ENCODE measurements at regions not wholly inside any gene's neighbourhood (a gene's known extent, or its start where the extent isn't known, plus 50 kb on each side); places are given as distances from the start of the nearest gene placed in this dataset.

GRCh38 chrY:8388512-8388911 is 948.8 kb upstream of the TSPY4 start:
- DNase-seq (ENCODE audit: extremely low spot score, insufficient read length, low read depth) (no peak), FAIRE-seq (no peak)

GRCh38 chrY:8390310-8390709 is 947.0 kb upstream of the TSPY4 start:
- DNase-seq (ENCODE audit: extremely low spot score, insufficient read length, low read depth) (no peak), FAIRE-seq (no peak)

GRCh38 chrY:8393246-8393645 is 944.0 kb upstream of the TSPY4 start:
- FAIRE-seq (no peak), DNase-seq (ENCODE audit: extremely low spot score, insufficient read length, low read depth) (no peak)

- FAIRE-seq (no peak), DNase-seq (ENCODE audit: extremely low spot score, insufficient read length, low read depth) (no peak)
These were observed 914.4 kb upstream of the TSPY4 start for GRCh38 chrY:8422906-8423305.

- FAIRE-seq (no peak), DNase-seq (ENCODE audit: extremely low spot score, insufficient read length, low read depth) (no peak)
These were observed 910.8 kb upstream of the TSPY4 start for GRCh38 chrY:8426433-8426832.

- DNase-seq (ENCODE audit: extremely low spot score, insufficient read length, low read depth) (no peak), FAIRE-seq (no peak)
These were observed 899.8 kb upstream of the TSPY4 start for GRCh38 chrY:8437510-8437909.

GRCh38 chrY:8442097-8442496 is 895.2 kb upstream of the TSPY4 start:
- DNase-seq (ENCODE audit: extremely low spot score, insufficient read length, low read depth) (no peak), FAIRE-seq (no peak)

GRCh38 chrY:8452963-8453362 is 884.3 kb upstream of the TSPY4 start:
- no peak for FAIRE-seq
- DNase-seq (ENCODE audit: extremely low spot score, insufficient read length, low read depth), result no peak

GRCh38 chrY:8466813-8467212 is 870.5 kb upstream of the TSPY4 start:
- FAIRE-seq (no peak), DNase-seq (ENCODE audit: extremely low spot score, insufficient read length, low read depth) (no peak)

GRCh38 chrY:8470249-8470648 is 867.0 kb upstream of the TSPY4 start:
- DNase-seq (ENCODE audit: extremely low spot score, insufficient read length, low read depth) (no peak), FAIRE-seq (no peak)

- FAIRE-seq, result no peak
- DNase-seq (ENCODE audit: extremely low spot score, insufficient read length, low read depth), result no peak
These were observed 858.1 kb upstream of the TSPY4 start for GRCh38 chrY:8479141-8479540.

- FAIRE-seq, result no peak
- DNase-seq (ENCODE audit: extremely low spot score, insufficient read length, low read depth), result no peak
These were observed 848.3 kb upstream of the TSPY4 start for GRCh38 chrY:8488955-8489354.

- no peak for FAIRE-seq
- no peak for DNase-seq (ENCODE audit: extremely low spot score, insufficient read length, low read depth)
These were observed 847.2 kb upstream of the TSPY4 start for GRCh38 chrY:8489880-8490630.

GRCh38 chrY:8494396-8494795 is 842.9 kb upstream of the TSPY4 start:
- DNase-seq (ENCODE audit: extremely low spot score, insufficient read length, low read depth), result no peak
- FAIRE-seq, result no peak

GRCh38 chrY:8495243-8495642 is 842.0 kb upstream of the TSPY4 start:
- DNase-seq (ENCODE audit: extremely low spot score, insufficient read length, low read depth), result no peak
- FAIRE-seq, result no peak

GRCh38 chrY:8500888-8501287 is 836.4 kb upstream of the TSPY4 start:
- FAIRE-seq, result no peak
- DNase-seq (ENCODE audit: extremely low spot score, insufficient read length, low read depth), result no peak

GRCh38 chrY:8533468-8533867 is 803.8 kb upstream of the TSPY4 start:
- DNase-seq (ENCODE audit: extremely low spot score, insufficient read length, low read depth) (no peak), FAIRE-seq (peak; percentile 31)

GRCh38 chrY:8535704-8536103 is 801.6 kb upstream of the TSPY4 start:
- FAIRE-seq (peak; percentile 100), DNase-seq (ENCODE audit: extremely low spot score, insufficient read length, low read depth) (peak; percentile 35)

- DNase-seq (ENCODE audit: extremely low spot score, insufficient read length, low read depth), result no peak
- FAIRE-seq, result peak; percentile 9
These were observed 801.0 kb upstream of the TSPY4 start for GRCh38 chrY:8536277-8536676.

GRCh38 chrY:8541306-8541705 is 796.0 kb upstream of the TSPY4 start:
- DNase-seq (ENCODE audit: extremely low spot score, insufficient read length, low read depth) (no peak), FAIRE-seq (no peak)

GRCh38 chrY:8544715-8545114 is 792.5 kb upstream of the TSPY4 start:
- DNase-seq (ENCODE audit: extremely low spot score, insufficient read length, low read depth) (no peak), FAIRE-seq (peak; percentile 90)

- FAIRE-seq (no peak), DNase-seq (ENCODE audit: extremely low spot score, insufficient read length, low read depth) (no peak)
These were observed 789.3 kb upstream of the TSPY4 start for GRCh38 chrY:8547931-8548330.

Data from GM18507 (cell line).